Stomach (tissue), 4 donors: ENCODE measurements at regions not wholly inside any gene's neighbourhood (a gene's known extent, or its start where the extent isn't known, plus 50 kb on each side); places are given as distances from the start of the nearest gene placed in this dataset.

Experiments used
- CTCF ChIP-seq, 7 experiments: fragments of 450-650 bp in 4 of 7; fragments of 200-600 bp in 3 of 7; sonication (generic) in 3 of 7; IDR thresholded peaks; one replicate each; pipeline ENCODE4 v1.5.1; 2016 to 2019; ENCODE audit warnings: antibody characterized with exemption in 7 of 7, control low read depth in 2 of 7, mild to moderate bottlenecking in 1 of 7
- POLR2A ChIP-seq, 4 donors: fragments of 450-650 bp; IDR thresholded peaks; one replicate each; pipeline ENCODE4 v1.6.1; 2016; ENCODE audit warnings: antibody characterized with exemption in 4 of 4, control low read depth in 2 of 4, mild to moderate bottlenecking in 1 of 4, moderate library complexity in 1 of 4
- POLR2AphosphoS5 ChIP-seq, 3 donors: sonication (generic); formaldehyde crosslinking; IDR thresholded peaks; one replicate each; pipeline ENCODE4 v1.6.1; 2016; ENCODE audit warnings: antibody characterized with exemption in 3 of 3

GRCh38 chr16:51919736-51920135 lies 627.2 kb downstream of the TOX3 start:
- TF ChIP-seq CTCF (IDR thresholded peaks at IDR 0.05) (no peak), POLR2AphosphoS5 (IDR thresholded peaks at IDR 0.05) (no peak), POLR2A (IDR thresholded peaks at IDR 0.05) (no peak)
